Body of pancreas (tissue), 4 donors: ENCODE measurements at regions not wholly inside any gene's neighbourhood (a gene's known extent, or its start where the extent isn't known, plus 50 kb on each side); places are given as distances from the start of the nearest gene placed in this dataset.
A peak's percentile ranks its signal among the peaks of the same experiment; 100 is the strongest.
"Not testable (repeated sequence)": the region's sequence is repeated elsewhere in the genome, so short reads cannot be mapped to it uniquely, and the experiment has no call there.

ENCODE experiments used
- ATAC-seq: fragments of 150-250 bp; one replicate; pipeline ENCODE4 v1.9.1; 2016
- DNase-seq, 4 donors: peaks; one replicate each; pipeline ENCODE4 v3.0.0-alpha.2; 2019
- H3K27ac ChIP-seq, 4 donors: fragments of 200-600 bp; sonication (generic); 1 replicate in 3 of 4; 2 replicates in 1 of 4; pipeline versions ENCODE4 v1.5.1 to v1.6.1; 2016 to 2019; ENCODE audit warnings: mild to moderate bottlenecking in 1 of 4, mixed read lengths in 1 of 4, moderate library complexity in 1 of 4
- H3K27me3 ChIP-seq, 2 donors: fragments of 200-600 bp; sonication (generic); one replicate each; pipeline ENCODE4 v1.6.0; 2016; ENCODE audit warnings: mild to moderate bottlenecking in 1 of 2
- H3K36me3 ChIP-seq, 2 donors: fragments of 200-600 bp; sonication (generic); replicated peaks in 1 of 2; 2 replicates each; pipeline ENCODE4 v1.5.1; 2016; ENCODE audit warnings: low read depth in 2 of 2; ENCODE audit not compliant: insufficient read depth in 1 of 2
- H3K4me1 ChIP-seq: fragments of 200-600 bp; sonication (generic); one replicate; pipeline ENCODE4 v1.6.0; 2016
- H3K4me3 ChIP-seq, 2 donors: fragments of 200-600 bp; sonication (generic); 1 replicate in 1 of 2; 2 replicates in 1 of 2; pipeline ENCODE4 v1.5.1; 2016 to 2019
- H3K9me3 ChIP-seq, 3 donors: fragments of 200-600 bp; sonication (generic); 1 replicate in 2 of 3; 2 replicates in 1 of 3; pipeline ENCODE4 v1.5.1; 2016
- CTCF ChIP-seq, 7 experiments: fragments of 450-650 bp in 4 of 7; fragments of 200-600 bp in 3 of 7; sonication (generic) in 3 of 7; IDR thresholded peaks; one replicate each; pipeline ENCODE4 v1.5.1; 2016 to 2019; ENCODE audit warnings: antibody characterized with exemption in 7 of 7
- POLR2A ChIP-seq, 3 donors: fragments of 450-650 bp; IDR thresholded peaks; one replicate each; pipeline ENCODE4 v1.6.1; 2016; ENCODE audit warnings: antibody characterized with exemption in 3 of 3, mild to moderate bottlenecking in 2 of 3
- WGBS, 2 donors: methylation state at CpG; one replicate each; pipeline ENCODE4 v1.1.5; 2017; 5-methylcytosine and 5-hydroxymethylcytosine counted together
- intact Hi-C: fragments of 100-400 bp; cut with DNase I; formaldehyde crosslinking; loops from one replicate; pipeline ENCODE4 v1.15.1; 2023

GRCh38 chr1:117314951-117315350, 52.3 kb upstream of the MAN1A2 start:
- ATAC-seq, H3K9me3 ChIP-seq, intact Hi-C loops, H3K4me1 ChIP-seq, H3K4me3 ChIP-seq, H3K36me3 ChIP-seq, DNase-seq, H3K27ac ChIP-seq, H3K27me3 ChIP-seq: not testable (repeated sequence)
- WGBS, 2 donors = 83 to 100% methylated on average over 2 of the region's 2 CpGs

- Histone ChIP-seq H3K36me3 (no peaks in the 10 kb centered on the region), H3K4me3 (no peak overlapping the region), H3K27me3 (no peaks in the 10 kb centered on the region), H3K27ac (no peak overlapping the region), H3K4me1 (no peaks in the 10 kb centered on the region), H3K9me3 (no peaks in the 10 kb centered on the region)
- no peak for ATAC-seq
- TF ChIP-seq POLR2A (IDR thresholded peaks at IDR 0.05) (no peak), CTCF (IDR thresholded peaks at IDR 0.05) (no peak)
- intact Hi-C loops = no loop called here
- no peak for DNase-seq
- WGBS, 2 donors = 78 to 83% methylated on average over 3 of the region's 3 CpGs
Measured at GRCh38 chr1:117313555-117313954, 53.7 kb upstream of the MAN1A2 start.

GRCh38 chr1:117312453-117313138, 54.7 kb upstream of the MAN1A2 start:
- H3K36me3 ChIP-seq = no peaks in the 10 kb centered on the region
- WGBS, 2 donors = 34 to 37% methylated on average over 4 of the region's 4 CpGs
- peak; percentile 68 for ATAC-seq
- intact Hi-C loops = no loop called here
- H3K4me1 ChIP-seq = no peaks in the 10 kb centered on the region
- no peak overlapping the region for H3K27ac ChIP-seq
- DNase-seq = peak; percentile 11 to 49 (median 22)
- TF ChIP-seq CTCF (IDR thresholded peaks at IDR 0.05) = peak; percentile 38 to 79 (median 70)
- TF ChIP-seq POLR2A (IDR thresholded peaks at IDR 0.05) = no peak
- H3K4me3 ChIP-seq = no peak overlapping the region
- no peaks in the 10 kb centered on the region for H3K27me3 ChIP-seq
- no peaks in the 10 kb centered on the region for H3K9me3 ChIP-seq

- Histone ChIP-seq H3K27ac (no peak overlapping the region), H3K9me3 (no peaks in the 10 kb centered on the region), H3K4me1 (no peaks in the 10 kb centered on the region), H3K27me3 (no peaks in the 10 kb centered on the region), H3K36me3 (no peaks in the 10 kb centered on the region), H3K4me3 (no peak overlapping the region)
- intact Hi-C loops = no loop called here
- ATAC-seq = no peak
- 60 to 65% methylated on average over 3 of the region's 3 CpGs for WGBS, 2 donors
- DNase-seq = no peak
- no peak for TF ChIP-seq POLR2A (IDR thresholded peaks at IDR 0.05)
- TF ChIP-seq CTCF (IDR thresholded peaks at IDR 0.05) = no peak
Measured at GRCh38 chr1:117308311-117308916, 58.8 kb upstream of the MAN1A2 start.

- WGBS, 2 donors = 82 to 87% methylated on average over 1 of the region's 1 CpG
- no peaks in the 10 kb centered on the region for H3K9me3 ChIP-seq
- no peak overlapping the region for H3K27ac ChIP-seq
- ATAC-seq (no peak), DNase-seq (no peak)
- TF ChIP-seq POLR2A (IDR thresholded peaks at IDR 0.05) (no peak), CTCF (IDR thresholded peaks at IDR 0.05) (no peak)
- no peak overlapping the region for H3K4me3 ChIP-seq
- intact Hi-C loops = no loop called here
- no peaks in the 10 kb centered on the region for H3K4me1 ChIP-seq
- H3K36me3 ChIP-seq = no peaks in the 10 kb centered on the region
- no peaks in the 10 kb centered on the region for H3K27me3 ChIP-seq
Measured at GRCh38 chr1:117301901-117302300, 65.3 kb upstream of the MAN1A2 start.

GRCh38 chr1:117300183-117300582, 67.1 kb upstream of the MAN1A2 start:
- H3K27me3 ChIP-seq, ATAC-seq, DNase-seq, H3K4me3 ChIP-seq, intact Hi-C loops, H3K9me3 ChIP-seq, H3K4me1 ChIP-seq, H3K36me3 ChIP-seq, H3K27ac ChIP-seq: not testable (repeated sequence)
- 26 to 61% methylated on average over 3 to 6 of the region's 6 CpGs for WGBS, 2 donors
